IPS-NIHi7 (cell line): ENCODE measurements at regions not wholly inside any gene's neighbourhood (a gene's known extent, or its start where the extent isn't known, plus 50 kb on each side); places are given as distances from the start of the nearest gene placed in this dataset.
"Not testable (repeated sequence)": the region's sequence is repeated elsewhere in the genome, so short reads cannot be mapped to it uniquely, and the experiment has no call there.

Source experiments
- DNase-seq: peaks from one replicate; pipeline ENCODE4 v3.0.0; 2012; ENCODE audit warnings: mixed read lengths; ENCODE audit errors: extremely low spot score

DNA sequence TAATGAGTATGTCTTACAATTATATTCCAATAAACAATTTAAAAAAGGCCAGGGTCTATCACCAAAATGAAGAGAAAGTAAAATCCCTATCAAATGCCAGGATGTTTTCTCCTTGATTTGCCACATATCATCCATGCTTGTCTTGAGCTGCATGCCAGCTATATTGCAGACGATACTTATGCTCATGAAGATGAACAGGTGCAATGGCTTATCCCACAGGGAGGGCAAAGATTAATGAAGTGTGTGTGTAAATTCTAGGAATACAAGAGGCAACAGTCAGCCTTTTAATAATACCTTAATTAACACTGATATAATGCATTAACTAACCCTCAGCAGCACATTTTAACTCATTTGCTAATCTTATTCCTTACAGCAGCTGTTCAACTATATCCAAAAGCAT, 850.5 kb downstream of the KCNA4 start:
- DNase-seq, result no peak

DNA sequence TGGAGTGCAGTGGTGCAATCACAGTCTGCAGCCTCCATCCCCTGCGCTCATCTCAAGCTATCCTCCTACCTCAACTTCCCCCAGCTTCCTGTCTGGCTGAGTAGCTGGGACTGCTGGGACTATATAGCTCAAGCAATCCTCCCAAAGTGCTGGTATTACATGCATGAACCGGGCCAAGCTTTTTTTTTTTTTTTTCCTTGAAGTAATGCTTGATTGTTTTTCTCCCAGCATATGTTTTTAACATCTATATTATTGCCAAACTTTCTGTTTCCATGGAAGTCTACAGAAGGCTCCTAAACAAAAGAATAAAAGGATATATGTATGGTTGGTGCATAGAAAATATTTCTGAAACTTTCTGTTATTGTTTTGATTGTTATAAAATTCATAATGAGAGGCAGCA, 853.6 kb downstream of the KCNA4 start:
- no peak for DNase-seq

DNA sequence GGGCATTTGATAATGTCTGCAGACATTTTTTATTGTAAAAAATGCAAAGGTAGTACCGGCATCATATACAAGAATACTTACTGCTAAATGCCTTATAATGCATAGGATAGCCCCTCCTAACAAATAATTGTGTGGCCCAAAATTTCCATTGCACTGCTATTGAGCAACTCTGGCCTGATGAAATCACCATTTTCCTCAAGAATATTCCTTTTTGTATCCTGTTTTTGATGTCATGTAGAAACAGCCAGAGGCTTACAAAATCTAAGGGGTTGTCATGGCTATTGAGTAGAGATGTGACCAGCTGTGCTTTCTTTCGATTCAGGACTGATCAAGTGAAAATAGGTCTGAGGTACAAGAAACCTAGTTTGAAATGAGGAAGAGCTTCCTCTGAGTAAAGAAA, 854.3 kb downstream of the KCNA4 start:
- DNase-seq, result no peak

DNA sequence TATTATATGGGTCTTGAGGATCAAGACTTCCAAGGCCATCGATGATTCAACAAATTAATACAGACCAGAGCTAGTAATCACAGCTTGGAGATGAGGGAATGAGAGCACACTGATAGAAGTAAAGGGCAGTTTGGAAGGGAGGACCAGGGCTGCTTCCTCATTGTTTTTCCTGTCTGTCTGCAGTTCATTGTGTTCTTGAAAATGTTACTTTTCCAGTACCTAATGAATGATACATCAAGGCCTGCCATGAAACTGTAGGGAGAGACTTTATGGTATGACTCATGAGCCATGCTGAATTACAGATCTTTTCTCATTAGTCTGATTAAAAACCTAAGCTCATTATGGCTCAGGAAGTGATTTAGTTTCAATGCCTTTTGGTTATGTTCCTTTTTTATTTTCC, 855.6 kb downstream of the KCNA4 start:
- DNase-seq, result no peak

DNA sequence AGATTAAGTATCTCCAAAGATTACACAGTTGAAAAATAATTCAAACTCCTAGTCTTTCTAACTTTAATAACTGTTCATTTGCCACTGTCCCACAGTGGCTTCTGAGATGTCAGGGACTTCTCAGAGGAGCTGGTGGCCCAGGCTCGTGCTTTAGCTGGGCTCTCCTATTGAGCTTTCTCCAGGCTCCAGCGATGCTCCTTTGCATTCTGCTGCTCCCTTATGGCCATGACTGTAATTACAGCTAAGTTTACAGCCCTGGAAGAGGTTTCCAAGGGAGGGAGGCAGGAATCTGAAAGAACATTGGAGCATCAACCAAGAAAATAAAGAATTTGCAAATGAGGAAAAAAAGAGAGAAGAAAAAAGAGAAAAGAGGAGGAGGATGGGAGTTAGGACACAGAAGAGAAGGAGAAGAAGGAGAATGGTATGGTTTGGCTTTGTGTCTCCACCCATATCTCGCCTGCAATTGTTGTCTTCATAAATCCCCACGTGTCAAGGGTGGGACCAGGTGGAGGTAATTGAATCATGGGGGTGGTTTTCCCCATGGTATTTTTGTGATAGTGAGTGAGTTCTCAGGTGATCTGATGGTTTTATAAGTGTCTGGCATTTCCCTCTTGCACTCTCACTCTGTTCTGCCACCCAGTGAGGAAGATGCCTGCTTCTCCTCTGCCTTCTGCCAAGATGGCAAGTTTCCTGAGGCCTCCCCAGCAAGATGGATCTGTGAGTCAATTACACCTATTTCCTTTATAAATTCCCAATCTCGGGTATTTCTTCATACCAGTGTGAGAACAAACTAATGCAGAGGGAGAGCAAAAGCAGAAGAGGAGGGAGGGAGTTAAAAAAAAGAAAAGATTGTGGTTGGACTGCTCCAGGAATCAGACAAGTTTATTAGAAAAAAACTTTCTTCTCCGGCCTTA, 857.0 kb downstream of the KCNA4 start:
- DNase-seq, result peak; percentile 82

DNA sequence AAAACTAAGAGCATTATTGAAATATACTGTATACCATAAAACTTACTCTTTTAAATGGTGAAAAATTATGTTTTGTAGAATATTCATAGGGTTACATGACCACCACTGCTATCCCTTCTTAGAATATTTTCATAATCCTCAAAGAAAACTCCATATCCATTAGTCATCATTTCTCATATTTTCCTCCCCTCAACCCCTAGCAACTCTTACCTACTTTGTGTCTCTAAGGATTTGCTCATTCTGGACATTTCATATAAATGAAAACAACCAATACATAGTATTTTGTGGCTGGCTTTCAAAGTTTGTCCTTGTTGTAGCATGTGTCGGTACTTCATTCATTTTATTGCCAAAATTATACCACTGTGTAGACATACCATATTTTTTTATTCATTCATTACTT, 863.8 kb downstream of the KCNA4 start:
- DNase-seq, result no peak

DNA sequence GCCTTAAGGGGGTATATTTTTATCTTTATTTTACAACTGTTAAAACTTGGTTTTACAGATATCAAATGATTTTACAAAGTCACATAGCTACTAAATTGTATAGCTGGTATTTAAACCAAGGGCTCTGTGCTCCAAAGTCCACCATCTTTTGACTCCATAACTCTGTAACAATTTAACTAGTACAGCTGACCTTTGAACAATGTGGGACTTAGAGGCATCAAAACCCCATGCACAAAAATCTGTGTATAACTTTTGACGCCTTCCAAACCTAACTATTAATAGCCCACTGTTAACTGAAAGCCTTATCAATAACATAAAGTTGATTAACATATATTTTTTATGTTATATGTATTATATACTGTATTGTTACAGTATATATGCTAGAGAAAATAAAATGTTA, 874.3 kb downstream of the KCNA4 start:
- not testable (repeated sequence) for DNase-seq

DNA sequence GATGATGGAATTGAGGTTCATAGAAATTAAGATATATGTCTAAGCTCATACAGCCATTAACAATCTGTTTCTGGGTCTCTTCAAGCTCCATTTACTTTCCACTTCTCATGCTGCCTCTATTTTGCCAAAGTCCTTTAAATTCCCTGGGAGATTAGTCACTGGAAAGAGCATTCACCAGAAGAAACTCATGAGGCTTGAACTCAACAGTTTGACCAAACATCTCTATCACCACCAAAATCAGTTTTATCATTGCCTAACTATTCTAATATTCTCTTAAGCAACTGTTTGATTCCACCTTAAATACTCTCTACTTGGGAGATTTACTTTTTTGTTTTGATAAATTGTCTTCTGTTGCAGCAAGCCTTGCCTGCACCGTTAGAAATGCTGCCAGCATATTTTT, 881.3 kb downstream of the KCNA4 start:
- no peak for DNase-seq

DNA sequence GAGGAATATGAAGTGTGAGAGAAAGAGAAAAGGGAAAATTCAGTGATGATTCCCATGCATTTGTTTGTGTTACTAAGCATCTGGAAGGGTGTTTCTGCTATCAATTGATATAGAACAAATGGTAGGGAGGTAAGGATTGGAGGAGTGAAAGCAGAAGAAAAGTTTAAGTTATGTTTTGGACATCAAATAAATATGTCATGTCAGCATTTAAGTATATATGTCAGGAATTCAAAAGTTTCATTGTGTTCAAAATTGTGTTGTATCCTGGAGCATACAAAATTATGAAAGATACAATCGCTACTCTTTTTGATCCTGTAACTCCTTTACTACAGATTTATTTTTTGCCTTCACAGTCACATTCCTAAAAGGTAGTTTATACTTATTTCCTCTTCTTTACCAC, 885.8 kb downstream of the KCNA4 start:
- no peak for DNase-seq

DNA sequence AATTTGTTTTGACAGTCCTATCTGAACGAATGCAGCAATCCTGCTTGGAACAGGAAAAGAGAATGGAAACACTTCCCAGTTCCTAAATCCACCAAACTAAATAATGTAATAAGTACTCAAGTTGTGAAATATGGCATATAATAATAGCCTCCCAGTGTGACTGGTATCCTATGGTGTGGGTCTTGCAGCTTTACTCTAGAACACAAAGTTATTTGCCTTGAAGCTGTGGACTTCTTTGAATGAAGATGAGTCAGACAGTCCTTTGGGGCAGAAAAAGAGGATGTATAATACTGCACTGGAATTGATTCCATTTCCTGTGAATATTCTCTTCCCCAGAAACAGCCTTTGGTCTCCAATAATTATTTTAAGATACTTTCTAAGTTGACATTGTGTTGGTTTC, 887.0 kb downstream of the KCNA4 start:
- DNase-seq, result no peak

DNA sequence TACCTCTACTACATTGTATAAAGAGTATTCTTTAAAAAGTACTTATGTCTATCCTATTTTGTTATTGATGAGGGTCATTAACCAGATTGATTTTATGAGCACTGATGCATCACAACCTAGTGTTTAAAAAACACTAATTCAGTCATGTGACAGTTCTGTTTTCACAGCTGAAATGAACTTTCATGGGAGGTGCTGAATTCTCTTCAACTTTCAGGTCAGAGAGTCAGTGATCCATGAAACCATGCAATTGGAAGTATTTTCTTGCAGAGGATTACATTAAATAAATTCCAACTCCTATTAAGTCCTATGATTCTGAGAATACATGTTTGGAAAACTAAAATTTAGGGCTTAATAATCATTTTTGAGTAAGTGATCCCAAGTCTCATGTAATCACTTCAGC, 889.4 kb downstream of the KCNA4 start:
- DNase-seq, result no peak

DNA sequence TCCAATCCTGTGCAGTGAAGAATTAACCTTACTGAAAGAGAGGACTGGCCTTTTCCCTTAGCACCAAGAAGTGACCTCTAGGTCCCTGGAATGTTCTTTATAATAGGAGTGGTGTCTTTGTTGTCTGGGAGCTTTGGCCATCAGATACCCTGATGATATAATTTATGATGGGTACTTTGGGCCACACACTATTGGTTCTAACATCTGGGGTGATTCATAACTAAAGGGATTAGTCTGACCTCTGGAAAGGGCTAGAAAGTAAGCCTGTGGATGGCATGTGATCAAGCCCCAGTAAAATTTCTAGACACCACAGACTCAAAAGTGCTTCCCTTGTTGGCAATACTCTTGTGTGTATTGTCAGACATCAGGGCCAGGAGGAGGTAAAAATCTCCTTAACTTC, 891.2 kb downstream of the KCNA4 start:
- DNase-seq, result no peak

DNA sequence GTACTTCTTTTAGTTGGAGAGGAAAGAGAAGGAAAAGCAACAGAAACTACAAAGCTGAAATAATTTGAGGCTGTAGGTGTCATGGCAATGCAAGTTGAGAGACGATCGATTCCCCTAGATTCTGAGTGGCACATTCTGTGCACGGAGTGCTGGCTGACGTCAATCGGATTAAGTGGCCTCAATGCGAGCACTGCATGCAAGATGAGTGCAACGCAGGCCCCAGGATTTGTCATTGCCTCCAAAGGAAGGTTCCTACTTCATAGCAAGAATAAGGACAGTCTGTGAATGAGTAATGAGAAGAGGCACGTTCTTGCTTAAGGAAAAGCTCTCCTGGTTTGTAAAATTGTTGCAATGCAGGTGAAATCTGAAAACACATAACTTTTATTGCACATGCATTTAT, 892.4 kb downstream of the KCNA4 start:
- no peak for DNase-seq

DNA sequence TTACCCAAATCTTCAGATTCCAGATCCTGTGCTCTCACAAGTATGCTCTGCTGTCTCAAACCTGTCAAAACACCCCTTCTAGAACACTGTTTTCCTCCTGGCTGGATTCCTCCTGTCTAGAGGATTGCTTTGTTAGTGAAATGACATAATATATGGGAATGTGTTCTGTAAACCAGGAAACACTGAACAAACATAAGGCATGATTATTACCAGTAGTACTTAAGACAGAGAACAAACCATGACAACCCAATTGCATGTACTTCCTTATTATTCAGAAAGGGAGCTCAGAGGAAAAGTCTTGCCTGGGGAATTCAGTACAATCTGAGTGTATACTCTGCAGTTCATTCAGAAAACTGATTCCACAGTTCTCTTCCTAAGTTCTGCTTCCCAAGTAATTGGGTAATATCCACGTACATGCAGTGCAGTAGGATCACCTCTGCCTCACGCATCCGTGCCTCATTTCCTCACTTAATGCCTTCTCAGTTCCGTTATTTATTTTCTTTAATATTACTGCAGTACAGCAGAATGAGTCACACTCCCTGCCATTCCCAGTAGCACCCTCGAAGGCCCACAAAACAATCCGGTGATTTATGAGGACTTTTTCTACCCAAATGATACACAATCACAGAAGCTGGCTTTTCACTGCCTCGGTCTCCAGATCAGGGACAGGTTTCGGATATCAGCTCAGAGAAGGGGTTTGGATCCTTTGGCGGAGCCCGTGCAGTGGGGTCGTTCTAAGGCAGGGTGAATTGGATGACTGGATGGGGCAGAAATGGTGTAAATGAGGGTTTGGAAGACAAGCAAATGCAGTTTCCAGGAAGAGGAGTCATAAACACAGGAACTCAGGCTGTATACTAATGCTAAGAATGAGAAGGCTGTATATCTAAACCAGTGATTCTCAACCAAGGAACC, 896.9 kb downstream of the KCNA4 start:
- no peak for DNase-seq

DNA sequence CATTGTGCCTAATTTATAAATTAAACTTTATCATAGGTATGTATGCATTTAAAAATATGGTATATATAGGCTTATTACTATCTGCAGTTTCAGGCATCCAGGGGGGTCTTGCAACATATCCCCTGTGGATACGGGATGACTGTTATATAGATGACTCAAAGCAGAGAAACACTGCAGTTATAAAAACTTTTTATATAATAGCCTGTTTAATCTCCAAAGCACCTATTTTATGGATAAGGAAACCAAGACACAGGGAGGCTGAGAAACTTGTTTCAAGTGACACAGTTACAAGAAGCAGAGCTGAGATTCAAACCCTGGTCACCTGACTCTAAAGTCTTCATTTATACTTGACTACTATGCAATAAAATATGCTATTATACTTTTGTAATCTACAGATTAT, 897.7 kb downstream of the KCNA4 start:
- no peak for DNase-seq

DNA sequence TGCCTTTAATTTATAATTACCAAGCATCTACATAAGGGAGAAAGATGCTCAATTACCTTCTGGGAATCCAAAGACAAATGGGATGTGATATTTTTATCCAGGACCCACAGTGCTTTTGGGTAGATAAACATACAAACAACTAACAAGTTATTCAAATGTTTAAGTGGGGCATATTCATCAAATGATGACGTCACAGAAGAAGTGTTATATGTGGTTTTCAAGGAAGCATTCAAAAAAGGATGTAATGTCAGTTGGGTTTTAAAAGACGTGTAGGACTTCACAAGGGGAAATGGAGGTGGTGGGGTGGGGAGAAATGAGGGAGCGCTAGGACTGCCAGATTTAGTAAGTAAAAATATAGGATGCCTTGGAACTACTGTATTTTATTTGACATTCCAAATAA, 915.9 kb downstream of the KCNA4 start:
- no peak for DNase-seq

DNA sequence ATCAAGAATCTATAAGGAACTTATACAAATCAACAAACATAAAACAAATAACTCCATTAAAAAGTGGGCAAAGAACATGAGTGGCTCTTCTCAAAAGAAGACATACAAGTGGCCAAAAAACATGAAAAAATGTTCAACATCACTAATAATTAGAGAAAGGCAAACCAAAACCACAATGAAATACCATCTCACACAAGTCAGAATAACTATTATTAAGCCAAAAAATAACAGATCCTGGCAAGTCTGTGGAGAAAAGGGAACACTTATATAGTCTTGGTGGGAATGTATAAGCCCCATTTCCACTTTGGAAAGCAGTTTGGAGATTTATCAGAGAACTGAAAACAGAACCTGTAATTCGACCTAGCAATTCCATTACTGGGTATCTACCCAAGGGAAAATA, 921.0 kb downstream of the KCNA4 start:
- DNase-seq, result no peak

DNA sequence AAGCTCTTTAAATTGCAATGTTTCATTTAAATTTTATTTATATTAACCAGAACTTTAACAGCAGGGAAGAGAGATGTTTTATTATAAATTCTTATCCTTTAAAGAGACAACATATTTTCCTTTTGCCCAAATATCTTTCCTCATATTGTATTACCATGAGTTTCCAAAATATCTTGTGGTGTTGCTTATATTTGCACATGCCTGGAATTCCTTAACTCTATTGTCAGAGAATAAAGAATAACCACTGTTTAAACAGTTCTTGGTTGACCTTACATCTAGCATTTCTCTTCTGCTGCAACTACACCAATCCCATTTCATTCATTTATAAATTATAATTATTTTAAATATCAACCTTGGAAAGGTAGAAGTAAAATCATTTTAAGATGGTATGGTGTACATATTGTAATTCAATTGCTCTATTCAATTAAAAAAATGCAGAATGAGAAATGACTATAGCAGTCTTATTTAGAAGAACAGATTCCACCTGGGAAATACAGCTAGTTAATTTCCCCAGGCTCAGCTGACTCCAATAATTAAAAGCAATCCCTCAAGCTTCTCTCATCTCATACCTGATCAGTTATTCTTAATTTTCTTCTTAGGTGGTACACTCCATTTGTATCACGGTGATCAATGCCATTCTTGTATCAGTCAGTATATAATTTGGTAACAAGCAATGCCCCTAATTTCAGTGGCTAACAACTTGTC, 923.3 kb downstream of the KCNA4 start:
- DNase-seq, result no peak

DNA sequence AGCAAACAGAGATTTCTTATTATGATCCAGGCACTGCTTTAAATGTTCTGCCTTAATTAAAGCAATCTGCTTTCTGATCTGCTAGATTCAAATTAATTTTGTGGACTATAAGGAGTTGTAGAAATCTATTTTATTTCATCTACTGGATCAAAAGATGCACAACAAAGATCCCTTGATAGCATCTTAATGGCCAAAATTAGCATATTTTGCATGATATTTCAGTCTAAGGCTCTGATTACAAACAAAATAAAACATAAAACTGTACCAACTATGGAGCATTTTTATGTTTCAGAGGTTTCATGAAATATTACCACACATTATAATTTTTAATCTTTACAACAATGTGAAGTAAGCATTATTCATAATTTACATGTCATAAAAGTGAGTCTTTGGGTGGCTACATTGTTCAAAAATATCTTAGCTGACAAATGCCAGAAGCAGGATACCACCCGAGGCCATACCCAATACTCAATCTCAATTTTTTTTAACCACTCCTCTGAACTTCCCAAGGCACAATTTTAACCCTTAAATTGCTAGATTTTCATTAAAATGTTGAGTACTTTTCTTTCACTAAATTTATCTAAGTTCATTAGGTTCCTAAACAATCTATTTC, 929.5 kb downstream of the KCNA4 start:
- no peak for DNase-seq

DNA sequence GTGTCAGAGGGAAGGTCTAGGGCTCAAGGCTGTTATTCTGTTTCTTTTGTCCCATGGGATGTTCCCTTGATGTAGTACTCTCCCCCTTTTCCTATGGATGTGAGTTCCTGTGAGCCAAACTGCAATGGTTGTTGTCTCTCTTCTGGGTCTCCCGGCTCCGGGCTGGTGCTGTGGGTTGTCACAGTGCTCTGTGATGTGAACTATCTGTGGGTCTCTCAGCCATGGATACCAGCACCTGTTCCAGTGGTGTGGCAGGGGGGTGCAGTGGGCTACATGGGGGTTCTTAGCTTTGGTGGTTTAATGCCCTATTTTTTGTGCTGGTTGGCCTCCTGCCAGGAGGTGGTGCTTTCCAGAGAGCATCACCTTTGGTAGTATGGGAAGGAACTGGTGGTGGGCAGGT, 941.1 kb downstream of the KCNA4 start:
- DNase-seq, result no peak

DNA sequence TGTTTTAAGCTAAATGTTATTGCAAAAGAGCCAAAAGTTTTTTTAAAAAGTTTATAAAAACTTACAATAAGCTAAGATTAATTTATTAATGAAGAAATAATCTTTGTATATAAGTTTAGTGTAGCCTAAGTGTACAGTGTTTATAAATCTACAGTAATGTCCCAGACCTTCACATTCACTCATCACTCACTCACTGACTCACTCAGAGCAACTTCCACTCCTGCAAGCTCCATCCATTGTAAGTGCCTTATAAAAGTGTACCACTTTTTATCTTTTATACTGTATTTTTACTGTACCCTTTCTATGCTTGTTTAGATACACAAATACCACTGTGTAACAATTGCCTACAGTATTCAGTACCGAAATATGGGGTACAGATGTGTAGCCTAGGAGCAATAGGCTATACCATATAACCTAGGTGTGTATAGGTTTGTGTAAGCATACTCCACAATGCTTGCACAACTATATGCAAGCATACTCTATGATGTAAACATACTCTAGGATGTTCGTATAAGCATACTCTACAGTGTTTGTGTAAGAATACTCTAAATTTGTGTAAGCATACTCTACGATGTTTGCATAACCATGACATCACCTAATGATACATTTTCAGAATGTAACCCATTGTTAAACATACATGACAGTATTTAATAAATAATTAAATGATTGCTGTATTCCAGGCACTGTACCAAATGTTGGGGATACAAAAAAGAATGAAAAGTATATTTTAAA, 953.0 kb downstream of the KCNA4 start:
- DNase-seq, result no peak
